GM12875 (cell line): ENCODE measurements at regions not wholly inside any gene's neighbourhood (a gene's known extent, or its start where the extent isn't known, plus 50 kb on each side); places are given as distances from the start of the nearest gene placed in this dataset.
"Not testable (repeated sequence)": the region's sequence is repeated elsewhere in the genome, so short reads cannot be mapped to it uniquely, and the experiment has no call there.

Experiments
- H3K4me3 ChIP-seq: one replicate; pipeline ENCODE4 v1.5.1; 2011; ENCODE audit warnings: low read depth, low read length, control low read depth
- TF ChIP-seq, protein P1 (sequence below): IDR thresholded peaks from 2 replicates; pipeline ENCODE4 v1.5.1; 2011; ENCODE audit warnings: low read depth, mild to moderate bottlenecking, control low read depth, inconsistent platforms, low read length, moderate library complexity, borderline replicate concordance; ENCODE audit not compliant: insufficient read depth

DNA sequence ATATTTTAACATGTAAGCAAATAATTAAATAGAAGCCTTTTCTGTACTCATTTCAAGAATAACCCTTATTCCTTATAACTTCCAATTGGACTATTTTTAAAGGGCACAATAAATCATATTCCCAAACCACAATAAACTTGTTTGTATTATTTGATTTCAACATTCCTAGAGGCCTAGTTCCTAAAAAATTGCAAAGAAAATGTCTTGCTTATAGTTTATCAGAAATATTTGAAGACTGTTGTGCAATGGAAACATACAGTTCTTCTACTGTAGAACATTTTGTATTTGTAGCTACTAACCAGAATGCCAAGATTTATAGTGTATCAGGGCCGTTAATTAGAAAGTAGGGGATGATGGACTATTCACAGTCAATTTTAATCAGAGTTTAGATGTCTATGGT, 1037.0 kb upstream of the CDH18 start:
- H3K4me3 ChIP-seq, result no peak overlapping the region
- TF ChIP-seq, protein P1, sequence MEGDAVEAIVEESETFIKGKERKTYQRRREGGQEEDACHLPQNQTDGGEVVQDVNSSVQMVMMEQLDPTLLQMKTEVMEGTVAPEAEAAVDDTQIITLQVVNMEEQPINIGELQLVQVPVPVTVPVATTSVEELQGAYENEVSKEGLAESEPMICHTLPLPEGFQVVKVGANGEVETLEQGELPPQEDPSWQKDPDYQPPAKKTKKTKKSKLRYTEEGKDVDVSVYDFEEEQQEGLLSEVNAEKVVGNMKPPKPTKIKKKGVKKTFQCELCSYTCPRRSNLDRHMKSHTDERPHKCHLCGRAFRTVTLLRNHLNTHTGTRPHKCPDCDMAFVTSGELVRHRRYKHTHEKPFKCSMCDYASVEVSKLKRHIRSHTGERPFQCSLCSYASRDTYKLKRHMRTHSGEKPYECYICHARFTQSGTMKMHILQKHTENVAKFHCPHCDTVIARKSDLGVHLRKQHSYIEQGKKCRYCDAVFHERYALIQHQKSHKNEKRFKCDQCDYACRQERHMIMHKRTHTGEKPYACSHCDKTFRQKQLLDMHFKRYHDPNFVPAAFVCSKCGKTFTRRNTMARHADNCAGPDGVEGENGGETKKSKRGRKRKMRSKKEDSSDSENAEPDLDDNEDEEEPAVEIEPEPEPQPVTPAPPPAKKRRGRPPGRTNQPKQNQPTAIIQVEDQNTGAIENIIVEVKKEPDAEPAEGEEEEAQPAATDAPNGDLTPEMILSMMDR, result no peak

DNA sequence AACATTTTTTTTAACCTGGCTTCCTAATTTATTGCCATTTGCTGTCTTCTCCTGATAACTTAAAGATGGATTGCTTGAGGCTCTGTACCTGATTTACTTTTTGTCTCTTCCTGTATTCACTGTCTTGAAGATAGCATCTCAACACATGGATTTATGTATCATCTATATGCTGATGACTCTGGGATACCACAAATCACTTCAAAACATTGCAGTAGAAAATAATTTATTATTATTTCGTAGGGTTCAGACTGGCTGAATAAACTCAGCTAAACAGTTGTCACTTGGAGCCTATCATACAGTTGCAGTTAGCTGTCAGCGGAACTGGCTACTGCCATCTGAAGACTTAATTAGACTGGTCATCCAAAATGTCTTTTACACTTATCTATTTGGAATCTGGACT, 1025.2 kb upstream of the CDH18 start:
- H3K4me3 ChIP-seq, result no peak overlapping the region
- TF ChIP-seq, protein P1, result no peak

DNA sequence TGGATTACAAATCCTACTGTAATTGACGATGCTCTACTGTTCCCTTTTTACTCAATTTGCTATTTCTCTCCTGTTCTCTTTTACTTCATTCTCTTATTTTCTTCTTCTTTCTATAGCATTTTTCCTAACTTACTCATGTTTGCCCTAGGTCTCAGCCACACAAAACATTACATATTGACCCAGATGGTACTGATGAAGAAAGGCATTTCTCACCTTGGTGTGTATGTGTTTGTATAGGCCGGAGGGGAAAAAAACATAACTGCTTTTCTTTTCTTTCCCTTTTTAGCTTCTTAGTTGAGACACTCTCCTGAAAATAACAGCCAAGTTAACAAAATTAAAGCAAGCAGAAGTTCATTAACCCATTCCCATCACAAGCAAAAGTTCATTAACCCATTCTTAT, 1019.8 kb upstream of the CDH18 start:
- H3K4me3 ChIP-seq, result no peak overlapping the region
- TF ChIP-seq, protein P1, result no peak

DNA sequence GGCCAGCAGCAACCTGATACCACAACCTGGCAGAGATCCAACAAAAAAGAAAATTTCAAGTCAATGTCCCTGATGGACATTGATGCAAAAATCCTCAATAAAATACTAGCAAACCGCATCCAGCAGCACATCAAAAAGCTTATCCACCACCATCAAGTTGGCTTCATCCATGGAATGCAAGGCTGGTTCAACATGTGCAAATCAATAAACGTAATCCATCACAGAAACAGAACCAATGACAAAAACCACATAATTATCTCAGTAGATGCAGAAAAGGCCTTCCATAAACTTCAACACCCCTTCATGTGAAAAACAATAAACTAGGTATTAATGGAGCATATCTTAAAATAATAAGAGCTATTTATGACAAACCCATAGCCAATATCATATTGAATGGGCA, 1000.9 kb upstream of the CDH18 start:
- not testable (repeated sequence) for H3K4me3 ChIP-seq

DNA sequence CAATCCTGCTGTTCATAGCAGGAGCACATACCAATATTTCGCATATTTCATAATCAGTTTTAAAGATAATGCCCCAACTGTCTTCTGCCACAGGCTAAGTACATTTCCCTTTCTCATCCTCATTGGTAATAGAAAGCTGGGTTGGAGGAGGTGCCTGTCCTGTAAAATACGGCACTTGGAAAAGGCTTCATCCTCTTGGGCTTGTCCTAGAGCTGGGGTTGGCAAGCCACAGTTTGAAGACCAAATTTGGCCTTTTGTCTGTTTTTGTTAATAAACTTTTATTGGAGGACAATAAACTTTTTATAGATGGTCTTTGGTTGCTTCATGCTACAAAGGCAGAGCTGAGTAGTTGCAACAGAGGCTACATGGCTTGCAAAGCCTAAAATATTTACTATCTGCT, 997.8 kb upstream of the CDH18 start:
- TF ChIP-seq, protein P1, result no peak
- no peak overlapping the region for H3K4me3 ChIP-seq

DNA sequence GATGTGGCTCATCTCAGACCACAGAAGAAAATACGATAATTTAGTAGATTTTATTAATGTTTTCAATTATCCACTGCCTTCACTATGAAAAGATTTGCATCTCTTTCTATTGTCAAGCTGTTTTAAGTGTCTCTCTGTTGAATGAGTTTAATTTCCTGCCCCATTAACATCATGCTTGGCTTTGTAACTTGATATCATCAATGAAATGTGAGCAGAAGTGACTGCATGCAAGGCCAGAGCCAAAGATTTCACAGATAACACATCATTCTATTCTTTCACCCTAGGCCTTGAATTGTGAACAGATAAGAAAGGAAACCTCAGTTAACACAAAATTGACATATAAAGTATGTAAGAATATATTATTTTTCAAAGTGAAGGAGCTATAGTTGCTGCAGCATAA, 986.4 kb upstream of the CDH18 start:
- H3K4me3 ChIP-seq, result no peak overlapping the region
- TF ChIP-seq, protein P1, result no peak

DNA sequence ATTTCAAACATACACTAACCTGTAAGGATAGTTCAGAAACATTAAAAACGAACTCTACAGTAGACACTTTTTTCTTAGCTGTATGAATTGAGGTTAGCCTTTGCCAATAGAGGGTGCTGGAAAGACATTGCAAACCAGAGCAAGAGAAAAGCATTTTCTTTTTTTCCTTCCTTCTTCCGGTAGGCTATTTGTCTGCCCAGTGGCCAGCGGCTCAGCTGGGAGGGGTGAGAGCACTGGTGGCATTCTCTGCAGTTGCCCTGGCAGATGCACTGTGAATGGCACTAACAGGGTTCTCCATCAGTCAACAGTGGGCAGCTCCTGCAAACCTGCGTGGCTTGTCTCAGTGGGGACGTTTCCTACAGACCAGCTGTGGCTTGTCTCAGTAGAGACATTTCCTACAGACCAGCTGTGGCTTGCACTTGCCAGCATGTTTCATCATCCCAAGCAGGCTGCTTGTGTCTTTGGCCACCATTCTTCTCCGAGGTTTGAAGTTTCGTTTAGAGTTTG, 984.5 kb upstream of the CDH18 start:
- no peak overlapping the region for H3K4me3 ChIP-seq
- TF ChIP-seq, protein P1, result no peak

DNA sequence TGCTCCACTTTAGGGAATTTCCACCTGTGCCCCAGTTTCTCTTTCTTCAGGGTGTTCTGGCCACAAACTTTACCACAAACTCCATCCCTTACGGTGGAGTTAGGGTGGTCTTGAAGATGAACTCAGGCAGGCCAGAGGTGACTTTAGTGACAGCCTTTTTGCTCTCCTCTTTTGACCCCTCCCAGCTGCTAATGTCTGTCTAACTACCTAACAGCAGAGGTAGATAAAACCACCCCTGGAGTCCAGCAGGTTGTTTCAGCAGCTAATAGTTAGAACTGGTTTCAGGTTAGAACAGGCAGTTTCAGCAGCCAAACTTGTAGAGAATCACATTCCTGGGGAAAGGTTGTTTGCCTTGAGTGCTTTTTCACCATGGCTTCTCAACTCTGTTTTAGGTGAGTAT, 971.3 kb upstream of the CDH18 start:
- no peak overlapping the region for H3K4me3 ChIP-seq
- TF ChIP-seq, protein P1, result no peak
